ENCODE measurements at regions not wholly inside any gene's neighbourhood (a gene's known extent, or its start where the extent isn't known, plus 50 kb on each side); places are given as distances from the start of the nearest gene placed in this dataset.

- TF ChIP-seq EZH2 (conservative IDR thresholded peaks at IDR 0.05; ENCODE audit: low read depth, low read length), result no peak
- no peak for TF ChIP-seq ZZZ3 (CRISPR knock-in tag; IDR thresholded peaks at IDR 0.05; ENCODE audit: borderline replicate concordance)
- TF ChIP-seq PITX1 (CRISPR knock-in tag; IDR thresholded peaks at IDR 0.05), result no peak
- TF ChIP-seq USF2 (IDR thresholded peaks at IDR 0.05; ENCODE audit: low read depth, low read length), result no peak
- TF ChIP-seq USF2 (CRISPR knock-in tag; IDR thresholded peaks at IDR 0.05; ENCODE audit: borderline replicate concordance), result no peak
- no peak for TF ChIP-seq CREM (IDR thresholded peaks at IDR 0.05)
- no peak for TF ChIP-seq CREM (CRISPR knock-in tag; IDR thresholded peaks at IDR 0.05)
- TF ChIP-seq PHF20 (CRISPR knock-in tag; IDR thresholded peaks at IDR 0.05), result no peak
- TF ChIP-seq CEBPB (IDR thresholded peaks at IDR 0.05; ENCODE audit: borderline replicate concordance, low read depth, low read length), result no peak
- no peak for TF ChIP-seq ZNF670 (CRISPR knock-in tag; IDR thresholded peaks at IDR 0.05; ENCODE audit: borderline replicate concordance)
- TF ChIP-seq POLR2AphosphoS5 (IDR thresholded peaks at IDR 0.05; ENCODE audit: low read depth, low read length), result no peak
Observed at GRCh38 chr12:13380297-13380696, 183.8 kb downstream of the EMP1 start.

Measured in HepG2 (cell line).